H1 (cell line): ENCODE measurements at regions not wholly inside any gene's neighbourhood (a gene's known extent, or its start where the extent isn't known, plus 50 kb on each side); places are given as distances from the start of the nearest gene placed in this dataset.

Source experiments
- ASH2L ChIP-seq: fragments of 200-600, 300-600 bp; sonication (generic); IDR thresholded peaks from one replicate; pipeline ENCODE4 v1.7.1; 2017; ENCODE audit warnings: low read length
- ATF2 ChIP-seq: IDR thresholded peaks from 2 replicates; pipeline ENCODE4 v1.6.1; 2012; ENCODE audit warnings: low read length, inconsistent platforms
- HDAC6 ChIP-seq: IDR thresholded peaks from one replicate; pipeline ENCODE4 v1.7.1; 2012; ENCODE audit warnings: low read depth, mild to moderate bottlenecking, inconsistent platforms, low read length, moderate library complexity
- MAX ChIP-seq: IDR thresholded peaks from 2 replicates; pipeline ENCODE4 v1.6.1; 2012; ENCODE audit warnings: inconsistent platforms
- USF2 ChIP-seq: IDR thresholded peaks from 2 replicates; pipeline ENCODE4 v1.6.1; 2011; ENCODE audit warnings: low read length, improper control_type of control experiment
- TF ChIP-seq, protein P1 (sequence below): fragments of 300-600 bp; sonication (generic); IDR thresholded peaks from 2 replicates; pipeline ENCODE4 v1.7.1; 2012; ENCODE audit warnings: low read length, moderate library complexity, mild to moderate bottlenecking, inconsistent platforms; ENCODE audit not compliant: insufficient replicate concordance

- TF ChIP-seq MAX (no peak), USF2 (no peak), HDAC6 (no peak), ATF2 (no peak), ASH2L (no peak)
- TF ChIP-seq, protein P1, sequence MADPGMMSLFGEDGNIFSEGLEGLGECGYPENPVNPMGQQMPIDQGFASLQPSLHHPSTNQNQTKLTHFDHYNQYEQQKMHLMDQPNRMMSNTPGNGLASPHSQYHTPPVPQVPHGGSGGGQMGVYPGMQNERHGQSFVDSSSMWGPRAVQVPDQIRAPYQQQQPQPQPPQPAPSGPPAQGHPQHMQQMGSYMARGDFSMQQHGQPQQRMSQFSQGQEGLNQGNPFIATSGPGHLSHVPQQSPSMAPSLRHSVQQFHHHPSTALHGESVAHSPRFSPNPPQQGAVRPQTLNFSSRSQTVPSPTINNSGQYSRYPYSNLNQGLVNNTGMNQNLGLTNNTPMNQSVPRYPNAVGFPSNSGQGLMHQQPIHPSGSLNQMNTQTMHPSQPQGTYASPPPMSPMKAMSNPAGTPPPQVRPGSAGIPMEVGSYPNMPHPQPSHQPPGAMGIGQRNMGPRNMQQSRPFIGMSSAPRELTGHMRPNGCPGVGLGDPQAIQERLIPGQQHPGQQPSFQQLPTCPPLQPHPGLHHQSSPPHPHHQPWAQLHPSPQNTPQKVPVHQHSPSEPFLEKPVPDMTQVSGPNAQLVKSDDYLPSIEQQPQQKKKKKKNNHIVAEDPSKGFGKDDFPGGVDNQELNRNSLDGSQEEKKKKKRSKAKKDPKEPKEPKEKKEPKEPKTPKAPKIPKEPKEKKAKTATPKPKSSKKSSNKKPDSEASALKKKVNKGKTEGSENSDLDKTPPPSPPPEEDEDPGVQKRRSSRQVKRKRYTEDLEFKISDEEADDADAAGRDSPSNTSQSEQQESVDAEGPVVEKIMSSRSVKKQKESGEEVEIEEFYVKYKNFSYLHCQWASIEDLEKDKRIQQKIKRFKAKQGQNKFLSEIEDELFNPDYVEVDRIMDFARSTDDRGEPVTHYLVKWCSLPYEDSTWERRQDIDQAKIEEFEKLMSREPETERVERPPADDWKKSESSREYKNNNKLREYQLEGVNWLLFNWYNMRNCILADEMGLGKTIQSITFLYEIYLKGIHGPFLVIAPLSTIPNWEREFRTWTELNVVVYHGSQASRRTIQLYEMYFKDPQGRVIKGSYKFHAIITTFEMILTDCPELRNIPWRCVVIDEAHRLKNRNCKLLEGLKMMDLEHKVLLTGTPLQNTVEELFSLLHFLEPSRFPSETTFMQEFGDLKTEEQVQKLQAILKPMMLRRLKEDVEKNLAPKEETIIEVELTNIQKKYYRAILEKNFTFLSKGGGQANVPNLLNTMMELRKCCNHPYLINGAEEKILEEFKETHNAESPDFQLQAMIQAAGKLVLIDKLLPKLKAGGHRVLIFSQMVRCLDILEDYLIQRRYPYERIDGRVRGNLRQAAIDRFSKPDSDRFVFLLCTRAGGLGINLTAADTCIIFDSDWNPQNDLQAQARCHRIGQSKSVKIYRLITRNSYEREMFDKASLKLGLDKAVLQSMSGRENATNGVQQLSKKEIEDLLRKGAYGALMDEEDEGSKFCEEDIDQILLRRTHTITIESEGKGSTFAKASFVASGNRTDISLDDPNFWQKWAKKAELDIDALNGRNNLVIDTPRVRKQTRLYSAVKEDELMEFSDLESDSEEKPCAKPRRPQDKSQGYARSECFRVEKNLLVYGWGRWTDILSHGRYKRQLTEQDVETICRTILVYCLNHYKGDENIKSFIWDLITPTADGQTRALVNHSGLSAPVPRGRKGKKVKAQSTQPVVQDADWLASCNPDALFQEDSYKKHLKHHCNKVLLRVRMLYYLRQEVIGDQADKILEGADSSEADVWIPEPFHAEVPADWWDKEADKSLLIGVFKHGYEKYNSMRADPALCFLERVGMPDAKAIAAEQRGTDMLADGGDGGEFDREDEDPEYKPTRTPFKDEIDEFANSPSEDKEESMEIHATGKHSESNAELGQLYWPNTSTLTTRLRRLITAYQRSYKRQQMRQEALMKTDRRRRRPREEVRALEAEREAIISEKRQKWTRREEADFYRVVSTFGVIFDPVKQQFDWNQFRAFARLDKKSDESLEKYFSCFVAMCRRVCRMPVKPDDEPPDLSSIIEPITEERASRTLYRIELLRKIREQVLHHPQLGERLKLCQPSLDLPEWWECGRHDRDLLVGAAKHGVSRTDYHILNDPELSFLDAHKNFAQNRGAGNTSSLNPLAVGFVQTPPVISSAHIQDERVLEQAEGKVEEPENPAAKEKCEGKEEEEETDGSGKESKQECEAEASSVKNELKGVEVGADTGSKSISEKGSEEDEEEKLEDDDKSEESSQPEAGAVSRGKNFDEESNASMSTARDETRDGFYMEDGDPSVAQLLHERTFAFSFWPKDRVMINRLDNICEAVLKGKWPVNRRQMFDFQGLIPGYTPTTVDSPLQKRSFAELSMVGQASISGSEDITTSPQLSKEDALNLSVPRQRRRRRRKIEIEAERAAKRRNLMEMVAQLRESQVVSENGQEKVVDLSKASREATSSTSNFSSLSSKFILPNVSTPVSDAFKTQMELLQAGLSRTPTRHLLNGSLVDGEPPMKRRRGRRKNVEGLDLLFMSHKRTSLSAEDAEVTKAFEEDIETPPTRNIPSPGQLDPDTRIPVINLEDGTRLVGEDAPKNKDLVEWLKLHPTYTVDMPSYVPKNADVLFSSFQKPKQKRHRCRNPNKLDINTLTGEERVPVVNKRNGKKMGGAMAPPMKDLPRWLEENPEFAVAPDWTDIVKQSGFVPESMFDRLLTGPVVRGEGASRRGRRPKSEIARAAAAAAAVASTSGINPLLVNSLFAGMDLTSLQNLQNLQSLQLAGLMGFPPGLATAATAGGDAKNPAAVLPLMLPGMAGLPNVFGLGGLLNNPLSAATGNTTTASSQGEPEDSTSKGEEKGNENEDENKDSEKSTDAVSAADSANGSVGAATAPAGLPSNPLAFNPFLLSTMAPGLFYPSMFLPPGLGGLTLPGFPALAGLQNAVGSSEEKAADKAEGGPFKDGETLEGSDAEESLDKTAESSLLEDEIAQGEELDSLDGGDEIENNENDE, result no peak
- TF ChIP-seq, all 59 proteins: peak for 0
Observed at GRCh38 chr5:129821477-129822131, 73.7 kb downstream of the MINAR2 start (continued).
